ENCODE measurements at regions not wholly inside any gene's neighbourhood (a gene's known extent, or its start where the extent isn't known, plus 50 kb on each side); places are given as distances from the start of the nearest gene placed in this dataset.

DNA sequence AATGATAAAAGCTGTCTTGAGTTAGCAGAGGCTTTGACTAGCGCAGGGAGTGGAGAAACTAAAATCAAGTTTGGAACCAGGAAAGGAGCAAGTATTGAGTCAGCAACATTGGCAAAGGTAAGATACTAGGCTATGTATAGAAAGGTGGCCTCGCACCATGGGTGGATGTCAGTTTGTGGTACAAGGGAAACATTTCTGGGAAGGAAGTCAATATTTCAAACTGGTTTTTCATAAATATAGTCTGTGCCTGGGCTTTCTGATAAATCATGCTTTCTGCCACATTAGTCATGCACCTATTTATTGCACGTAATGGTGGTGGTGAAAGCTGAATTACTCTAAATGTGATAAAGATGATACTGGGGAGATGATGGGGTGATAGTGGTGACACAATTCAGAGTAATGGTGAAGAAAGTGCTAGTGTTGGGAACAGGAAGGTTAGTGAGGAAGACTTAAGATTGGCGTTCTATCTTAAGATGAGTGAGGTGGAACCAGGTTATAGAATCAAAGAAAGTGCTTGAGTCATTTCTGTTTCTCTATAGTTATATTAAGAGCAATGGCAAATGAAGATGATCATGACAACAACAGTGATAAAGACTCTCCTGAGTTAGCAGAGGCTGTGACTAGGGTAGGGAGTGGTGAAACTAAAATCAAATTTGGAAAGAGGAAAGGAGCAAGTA lies 729.0 kb downstream of the FAM181B start:
- Histone ChIP-seq H3K9ac (replicated peaks; ENCODE audit: extremely low read depth, insufficient read depth, low read length) (no peak overlapping the region), H3K79me2 (ENCODE audit: control insufficient read depth, insufficient read depth, low read length) (no peaks in the 10 kb centered on the region), H3K9me1 (replicated peaks; ENCODE audit: control insufficient read depth, extremely low read depth, insufficient read depth, low read length) (no peaks in the 10 kb centered on the region), H4K20me1 (replicated peaks; ENCODE audit: control insufficient read depth, extremely low read depth, insufficient read depth, low read length) (no peaks in the 10 kb centered on the region), H3K36me3 (ENCODE audit: control insufficient read depth in 2 of 2, extremely low read depth in 1 of 2, insufficient read depth in 2 of 2, low read length in 2 of 2) (no peaks in the 10 kb centered on the region), H3K9me3 (replicated peaks; ENCODE audit: control insufficient read depth, insufficient read depth, low read length) (peaks cover 3% of the 10 kb centered on the region), H3K27ac (ENCODE audit: insufficient read depth, low read depth, low read length) (no peak overlapping the region), H3K4me3 (replicated peaks in 1 of 3; ENCODE audit: insufficient read depth in 1 of 3, low read depth in 1 of 3, low read length in 3 of 3) (no peak overlapping the region), H2AFZ (ENCODE audit: low read depth, low read length) (no peak overlapping the region), H3K27me3 (ENCODE audit: control insufficient read depth in 2 of 2, insufficient read depth in 2 of 2, low read length in 2 of 2) (no peaks in the 10 kb centered on the region), H3K4me2 (ENCODE audit: insufficient read depth, low read length) (no peak overlapping the region), H3K4me1 (ENCODE audit: control insufficient read depth, extremely low read depth, insufficient read depth, low read length) (no peaks in the 10 kb centered on the region)
- FAIRE-seq (no peak), DNase-seq (ENCODE audit: low read depth, low spot score) (no peak)
- no TSS peak for BruUV-seq (replicated peaks)
- TF ChIP-seq CTCF (IDR thresholded peaks at IDR 0.05; ENCODE audit: extremely low read depth in 1 of 2, insufficient read depth in 1 of 2, low read depth in 1 of 2, low read length in 2 of 2) (no peak), EZH2 (IDR thresholded peaks at IDR 0.05; ENCODE audit: borderline replicate concordance, low read depth, low read length, severe bottlenecking) (no peak), MYC (IDR thresholded peaks at IDR 0.05; ENCODE audit: low read depth, low read length) (no peak), MAX (IDR thresholded peaks at IDR 0.05; ENCODE audit: insufficient read depth, insufficient read length) (no peak), FOS (IDR thresholded peaks at IDR 0.05; ENCODE audit: borderline replicate concordance, insufficient read depth, low read length) (no peak), POLR2A (IDR thresholded peaks at IDR 0.05; ENCODE audit: low read depth, low read length) (no peak), POLR2AphosphoS5 (IDR thresholded peaks at IDR 0.05; ENCODE audit: insufficient read depth, low read depth, low read length) (no peak), JUN (IDR thresholded peaks at IDR 0.05; ENCODE audit: borderline replicate concordance, insufficient read depth, insufficient read length, low read depth) (no peak), GATA2 (IDR thresholded peaks at IDR 0.05; ENCODE audit: insufficient read depth, insufficient read length, low read depth, low read length) (no peak)
- ChIA-PET CTCF (no interaction called here), POLR2A (no interaction called here)
- dilution Hi-C loops (cut with MboI; ENCODE audit: extremely low pct_ligation_motif_present, low sequenced_read_pairs), result no loop called here
- intact Hi-C loops (cut with micrococcal nuclease), result no loop called here
